ENCODE measurements at regions not wholly inside any gene's neighbourhood (a gene's known extent, or its start where the extent isn't known, plus 50 kb on each side); places are given as distances from the start of the nearest gene placed in this dataset.

- no peak overlapping the region for H3K27ac Mint-ChIP-seq (ENCODE audit: unreplicated experiment)
- H3K36me3 Mint-ChIP-seq (ENCODE audit: low read depth, unreplicated experiment), result no peaks in the 10 kb centered on the region
- FAIRE-seq, result no peak
- no peaks in the 10 kb centered on the region for H3K9me3 Mint-ChIP-seq (ENCODE audit: unreplicated experiment)
- H3K9ac ChIP-seq (ENCODE audit: low read length), result no peak overlapping the region
- H4K20me1 ChIP-seq (ENCODE audit: insufficient read depth, low read length), result no peaks in the 10 kb centered on the region
- H3K4me1 ChIP-seq (ENCODE audit: insufficient read depth, low read length), result peaks cover 7% of the 10 kb centered on the region
- no peak for TF ChIP-seq EZH2 (IDR thresholded peaks at IDR 0.05; ENCODE audit: insufficient read depth, low read length)
- TF ChIP-seq CTCF (IDR thresholded peaks at IDR 0.05; ENCODE audit: insufficient read depth, low read depth, low read length), result no peak
- H2AFZ ChIP-seq (ENCODE audit: low read depth, low read length), result no peak overlapping the region
- no peaks in the 10 kb centered on the region for H3K27me3 ChIP-seq (ENCODE audit: insufficient read depth, low read length)
- H3K9me3 ChIP-seq (ENCODE audit: insufficient read depth, low read depth, low read length), result no peaks in the 10 kb centered on the region
- H3K4me1 Mint-ChIP-seq (ENCODE audit: low read depth, unreplicated experiment), result peaks cover 15% of the 10 kb centered on the region
- H3K4me3 Mint-ChIP-seq (ENCODE audit: unreplicated experiment), result no peak overlapping the region
- DNase-seq (ENCODE audit: low read depth), result no peak
- no peak overlapping the region for H3K4me2 ChIP-seq (ENCODE audit: low read length)
- peaks cover 4% of the 10 kb centered on the region for H3K27me3 Mint-ChIP-seq (ENCODE audit: low read depth, unreplicated experiment)
- no peak overlapping the region for H3K4me3 ChIP-seq (ENCODE audit: insufficient read depth, low read depth, low read length)
- no peaks in the 10 kb centered on the region for H3K79me2 ChIP-seq (ENCODE audit: insufficient read depth, low read length)
- no peaks in the 10 kb centered on the region for H3K36me3 ChIP-seq (ENCODE audit: insufficient read depth, low read length)
- H3K27ac ChIP-seq (ENCODE audit: low read depth, low read length), result no peak overlapping the region
Measured at GRCh38 chr15:93825682-93826081, 405.7 kb upstream of the MCTP2 start.

- Histone ChIP-seq H3K9ac (ENCODE audit: low read length) (no peak overlapping the region), H3K9me3 (ENCODE audit: insufficient read depth, low read depth, low read length) (no peaks in the 10 kb centered on the region), H3K36me3 (ENCODE audit: insufficient read depth, low read length) (no peaks in the 10 kb centered on the region), H3K27me3 (ENCODE audit: insufficient read depth, low read length) (no peaks in the 10 kb centered on the region), H2AFZ (ENCODE audit: low read depth, low read length) (no peak overlapping the region), H3K4me2 (ENCODE audit: low read length) (no peak overlapping the region), H3K27ac (ENCODE audit: low read depth, low read length) (no peak overlapping the region), H3K79me2 (ENCODE audit: insufficient read depth, low read length) (no peaks in the 10 kb centered on the region), H3K4me3 (ENCODE audit: insufficient read depth, low read depth, low read length) (no peak overlapping the region), H4K20me1 (ENCODE audit: insufficient read depth, low read length) (no peaks in the 10 kb centered on the region), H3K4me1 (ENCODE audit: insufficient read depth, low read length) (no peaks in the 10 kb centered on the region)
- no peak for FAIRE-seq
- Mint-ChIP-seq H3K27ac (ENCODE audit: unreplicated experiment) (no peak overlapping the region), H3K27me3 (ENCODE audit: low read depth, unreplicated experiment) (peaks cover 4% of the 10 kb centered on the region), H3K4me1 (ENCODE audit: low read depth, unreplicated experiment) (peaks cover 3% of the 10 kb centered on the region), H3K4me3 (ENCODE audit: unreplicated experiment) (no peak overlapping the region), H3K9me3 (ENCODE audit: unreplicated experiment) (no peaks in the 10 kb centered on the region), H3K36me3 (ENCODE audit: low read depth, unreplicated experiment) (no peaks in the 10 kb centered on the region)
- TF ChIP-seq CTCF (IDR thresholded peaks at IDR 0.05; ENCODE audit: insufficient read depth, low read depth, low read length), result no peak
- TF ChIP-seq EZH2 (IDR thresholded peaks at IDR 0.05; ENCODE audit: insufficient read depth, low read length), result no peak
- no peak for DNase-seq (ENCODE audit: low read depth)
Measured at GRCh38 chr15:93823971-93824913, 407.1 kb upstream of the MCTP2 start.

- H3K27ac Mint-ChIP-seq (ENCODE audit: unreplicated experiment), result no peak overlapping the region
- H3K9ac ChIP-seq (ENCODE audit: low read length), result no peak overlapping the region
- H3K27me3 Mint-ChIP-seq (ENCODE audit: low read depth, unreplicated experiment), result peaks cover 2% of the 10 kb centered on the region
- no peaks in the 10 kb centered on the region for H3K79me2 ChIP-seq (ENCODE audit: insufficient read depth, low read length)
- H3K4me1 Mint-ChIP-seq (ENCODE audit: low read depth, unreplicated experiment), result no peaks in the 10 kb centered on the region
- no peaks in the 10 kb centered on the region for H3K9me3 ChIP-seq (ENCODE audit: insufficient read depth, low read depth, low read length)
- H3K4me2 ChIP-seq (ENCODE audit: low read length), result no peak overlapping the region
- DNase-seq (ENCODE audit: low read depth) (no peak), FAIRE-seq (no peak)
- H3K4me3 Mint-ChIP-seq (ENCODE audit: unreplicated experiment), result no peak overlapping the region
- no peaks in the 10 kb centered on the region for H3K9me3 Mint-ChIP-seq (ENCODE audit: unreplicated experiment)
- no peaks in the 10 kb centered on the region for H3K36me3 Mint-ChIP-seq (ENCODE audit: low read depth, unreplicated experiment)
- no peaks in the 10 kb centered on the region for H3K4me1 ChIP-seq (ENCODE audit: insufficient read depth, low read length)
- no peak overlapping the region for H3K27ac ChIP-seq (ENCODE audit: low read depth, low read length)
- TF ChIP-seq CTCF (IDR thresholded peaks at IDR 0.05; ENCODE audit: insufficient read depth, low read depth, low read length) (no peak), EZH2 (IDR thresholded peaks at IDR 0.05; ENCODE audit: insufficient read depth, low read length) (no peak)
- no peak overlapping the region for H2AFZ ChIP-seq (ENCODE audit: low read depth, low read length)
- H3K4me3 ChIP-seq (ENCODE audit: insufficient read depth, low read depth, low read length), result no peak overlapping the region
- no peaks in the 10 kb centered on the region for H4K20me1 ChIP-seq (ENCODE audit: insufficient read depth, low read length)
- H3K36me3 ChIP-seq (ENCODE audit: insufficient read depth, low read length), result no peaks in the 10 kb centered on the region
- H3K27me3 ChIP-seq (ENCODE audit: insufficient read depth, low read length), result no peaks in the 10 kb centered on the region
Measured at GRCh38 chr15:93820566-93820965, 410.8 kb upstream of the MCTP2 start.
